ENCODE measurements at regions not wholly inside any gene's neighbourhood (a gene's known extent, or its start where the extent isn't known, plus 50 kb on each side); places are given as distances from the start of the nearest gene placed in this dataset.

DNA sequence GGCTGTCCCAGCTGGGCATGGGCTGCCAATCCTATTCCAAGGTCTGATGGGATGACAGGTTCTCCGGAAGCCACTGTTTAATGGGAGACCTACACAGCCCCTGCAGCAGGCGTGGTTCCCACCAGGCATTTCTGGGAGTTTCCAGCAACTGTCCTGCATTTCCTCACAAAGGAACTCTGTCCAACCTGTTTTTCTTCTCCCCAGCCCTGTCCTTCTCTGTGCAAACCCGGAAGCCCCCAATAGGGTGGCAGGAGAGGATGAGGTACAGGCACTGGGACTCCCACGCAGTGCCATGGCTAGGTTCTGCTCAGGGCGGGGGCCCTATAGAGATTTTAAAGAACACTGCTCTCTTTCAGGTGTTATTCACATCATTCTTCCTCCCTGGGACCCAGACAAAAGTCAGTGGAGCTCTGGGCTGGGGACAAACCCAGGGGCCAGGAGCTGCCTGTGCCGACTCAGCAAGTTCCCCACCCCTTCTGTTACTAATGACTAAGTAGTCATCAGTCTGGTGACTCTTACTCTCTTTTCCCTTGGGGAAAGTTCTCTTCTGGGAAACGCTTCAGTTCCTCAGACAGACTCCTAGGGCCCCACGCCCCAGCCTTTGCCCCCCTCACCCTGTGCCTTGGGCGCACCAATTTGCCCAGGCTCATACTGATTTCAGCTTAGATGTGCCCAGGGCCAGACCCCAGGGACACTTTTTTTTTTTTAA lies 97.7 kb downstream of the CD47 start:
- DNase-seq (ENCODE audit: low spot score), result no peak

DNA sequence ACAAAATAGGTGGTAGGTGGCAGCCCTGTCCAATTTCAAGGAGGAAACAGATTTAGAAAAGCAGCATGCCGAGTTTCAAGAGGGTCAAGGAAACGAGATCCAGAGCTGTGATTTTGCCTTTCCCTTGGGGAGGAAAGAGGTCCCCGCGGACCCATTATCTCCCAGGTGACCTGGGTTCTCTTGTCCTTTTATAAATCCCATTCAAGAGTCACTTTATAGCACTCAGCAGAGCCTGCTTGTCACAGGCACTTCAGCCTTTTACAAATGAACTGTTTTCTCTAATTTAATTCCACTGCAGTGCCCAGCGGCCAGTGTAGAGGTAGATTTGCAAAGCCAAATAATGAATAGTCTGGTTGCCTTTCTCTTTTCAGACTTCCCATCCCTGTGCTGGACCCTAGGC lies 99.9 kb downstream of the CD47 start:
- no peak for DNase-seq (ENCODE audit: low spot score)

DNA sequence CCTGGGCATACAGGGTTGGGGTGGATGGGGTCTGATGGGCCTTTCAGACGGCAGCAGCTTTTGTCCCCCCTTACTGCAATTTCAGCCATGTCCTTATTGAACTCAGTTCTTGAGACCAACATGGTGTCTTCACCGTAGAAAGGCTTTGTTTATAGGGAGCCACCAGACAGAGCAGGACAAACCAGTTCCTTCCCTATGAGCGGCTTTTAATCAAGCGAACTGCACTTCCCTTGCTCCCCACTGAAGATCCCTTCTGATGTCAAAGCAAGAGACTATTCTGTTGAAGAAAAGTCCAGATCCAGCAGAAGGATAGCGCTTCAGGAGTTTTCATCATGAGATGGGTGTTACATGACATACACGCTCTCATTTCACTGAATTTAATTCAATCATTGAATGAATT lies 100.4 kb downstream of the CD47 start:
- no peak for DNase-seq (ENCODE audit: low spot score)

DNA sequence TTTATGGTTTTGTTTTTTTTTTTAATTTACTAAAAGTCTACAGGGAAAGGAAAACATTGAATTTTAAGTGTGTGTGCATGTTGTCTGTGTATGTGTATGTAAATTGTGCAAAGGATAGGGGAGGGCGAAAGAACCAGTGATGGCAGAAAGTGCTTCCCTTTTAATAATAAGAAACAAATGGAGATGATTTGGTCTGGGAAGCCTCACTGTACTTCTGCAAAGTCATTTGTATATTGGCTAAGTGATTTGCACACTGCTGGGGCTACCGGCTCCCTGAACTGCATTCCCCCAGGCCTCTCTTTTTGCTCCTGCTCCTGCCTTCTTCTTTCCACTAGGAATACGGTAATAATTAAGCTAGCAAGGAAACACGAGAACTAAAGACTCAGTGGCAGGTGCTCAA lies 101.2 kb downstream of the CD47 start:
- DNase-seq (ENCODE audit: low spot score), result no peak

DNA sequence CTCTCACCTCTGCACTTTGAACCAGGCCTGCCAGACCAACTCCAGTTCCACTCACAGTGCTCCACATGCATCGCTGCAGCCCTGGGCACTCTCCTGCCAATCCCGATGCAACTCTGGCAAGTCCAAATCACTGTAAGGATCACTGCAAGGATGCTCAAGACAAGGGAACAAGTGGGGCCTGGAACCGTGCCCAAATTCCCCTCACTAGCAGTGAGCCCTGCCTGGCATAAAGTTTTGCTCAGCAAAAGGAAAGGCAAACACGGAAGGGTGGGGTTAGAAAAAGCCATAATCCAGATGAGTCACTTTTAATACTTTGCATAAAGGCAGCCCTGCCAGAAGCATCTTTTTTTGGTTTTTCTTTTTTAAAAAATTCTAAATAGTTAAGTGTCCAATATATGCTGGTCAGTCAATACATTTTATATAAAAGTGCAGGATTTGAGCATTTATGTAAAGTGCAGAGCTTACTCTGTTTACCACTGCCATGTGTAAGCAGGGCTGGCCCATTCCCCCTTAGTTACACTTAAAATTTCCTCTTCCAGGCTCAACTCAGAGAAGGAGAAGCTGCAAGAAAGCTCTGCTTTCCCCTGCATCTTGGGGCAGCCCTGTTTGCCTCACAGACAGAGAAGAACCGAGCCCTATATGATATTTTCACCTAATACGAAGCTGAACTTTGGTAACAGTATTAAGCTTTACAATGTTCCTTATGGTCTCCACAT lies 102.2 kb downstream of the CD47 start:
- no peak for DNase-seq (ENCODE audit: low spot score)

DNA sequence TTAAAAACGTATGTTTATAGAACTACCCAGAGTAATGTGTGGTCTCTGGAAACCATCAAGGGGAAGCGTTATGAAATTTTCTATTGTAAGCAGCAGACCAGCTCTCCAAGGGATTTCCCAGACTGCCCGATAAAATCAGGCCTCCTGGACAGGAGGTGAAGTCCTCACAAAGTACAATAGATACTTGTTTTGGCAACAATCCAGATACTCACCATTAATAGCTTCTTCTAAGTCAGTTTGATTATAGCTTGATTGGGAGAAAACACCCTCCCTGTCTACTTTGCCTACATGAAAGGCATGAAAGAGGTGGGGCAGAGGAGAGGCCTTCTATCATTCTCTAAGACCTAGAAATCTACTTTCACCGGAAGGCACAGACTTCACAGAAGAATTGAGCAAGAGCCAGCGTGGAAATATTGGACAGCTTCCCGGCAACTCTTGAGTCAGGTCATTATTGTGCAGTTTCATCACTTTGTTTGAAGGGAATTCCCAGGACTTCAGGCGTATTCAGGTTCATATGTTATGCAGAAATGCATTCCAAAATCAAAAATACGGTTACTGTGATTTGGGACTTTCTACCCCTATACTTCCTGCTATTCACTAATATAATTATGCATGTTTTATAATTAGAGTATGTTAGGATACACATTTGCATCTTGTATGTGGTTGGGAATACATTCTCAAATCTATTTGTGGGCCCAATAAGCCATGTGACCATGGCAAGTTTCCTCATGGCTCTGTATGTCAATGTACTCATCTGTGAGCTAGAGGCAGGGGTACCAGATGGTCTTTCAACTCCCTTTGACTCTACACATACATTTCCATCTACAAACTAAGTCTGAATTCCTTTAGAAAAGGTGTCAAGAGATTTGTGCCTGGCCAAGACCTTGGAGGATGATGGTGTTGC lies 103.5 kb downstream of the CD47 start:
- no peak for DNase-seq (ENCODE audit: low spot score)

DNA sequence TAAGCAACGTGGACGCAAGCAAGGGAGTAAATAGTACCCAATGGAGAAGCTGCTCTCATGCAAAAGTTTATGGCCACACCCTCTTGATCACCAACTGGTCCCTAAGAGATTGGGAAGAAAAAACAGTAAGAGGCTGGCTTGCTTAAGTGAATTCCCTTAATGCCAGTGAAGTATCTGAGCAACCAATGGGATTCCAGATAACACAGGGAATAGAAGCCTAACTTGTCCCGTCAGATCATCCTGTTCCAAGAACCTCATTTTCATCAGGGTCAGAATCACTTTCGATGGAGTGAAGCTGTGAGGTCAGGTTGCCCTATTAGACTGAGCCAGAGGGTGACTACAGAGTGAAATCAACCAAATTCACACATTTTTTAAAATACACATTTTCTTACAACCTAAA lies 104.3 kb downstream of the CD47 start:
- DNase-seq (ENCODE audit: low spot score), result no peak

DNA sequence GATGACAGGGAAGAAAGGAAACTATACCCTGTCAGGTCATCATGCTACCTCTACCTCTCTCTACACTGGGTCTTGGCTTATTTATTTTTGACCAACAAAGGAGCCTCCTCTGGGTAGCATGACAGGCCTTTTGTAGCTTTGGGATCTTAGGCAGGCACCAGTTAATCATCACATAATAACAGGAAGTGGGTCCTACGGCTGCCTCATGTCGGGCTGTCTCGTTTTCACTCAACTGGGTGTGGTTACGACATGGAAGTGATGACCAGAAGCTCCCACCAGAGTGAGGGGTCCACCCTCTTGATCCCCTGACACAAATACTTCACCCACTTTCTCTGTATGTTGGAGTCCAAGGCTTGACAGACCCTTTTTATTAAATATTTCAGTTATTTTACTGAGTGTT lies 105.3 kb downstream of the CD47 start:
- no peak for DNase-seq (ENCODE audit: low spot score)

DNA sequence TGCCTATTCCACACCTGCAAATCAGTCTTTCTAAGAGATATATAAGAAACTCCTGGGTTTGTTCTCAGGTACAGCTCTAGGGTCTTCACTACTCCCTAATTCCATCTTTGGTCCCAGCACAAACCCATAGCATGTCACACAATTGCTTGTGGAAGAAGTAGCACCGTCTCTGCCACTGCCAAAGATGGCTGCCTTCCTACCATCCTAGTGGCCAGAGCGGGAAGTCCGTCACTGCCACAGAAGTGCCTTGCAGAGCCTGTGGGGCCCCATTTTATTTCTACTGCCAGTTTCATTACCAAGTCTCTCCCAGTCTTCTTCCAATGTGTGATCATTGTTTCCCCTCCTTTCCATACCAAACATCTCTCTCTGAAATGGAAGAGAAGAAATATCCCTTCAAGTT lies 107.6 kb downstream of the CD47 start:
- no peak for DNase-seq (ENCODE audit: low spot score)

DNA sequence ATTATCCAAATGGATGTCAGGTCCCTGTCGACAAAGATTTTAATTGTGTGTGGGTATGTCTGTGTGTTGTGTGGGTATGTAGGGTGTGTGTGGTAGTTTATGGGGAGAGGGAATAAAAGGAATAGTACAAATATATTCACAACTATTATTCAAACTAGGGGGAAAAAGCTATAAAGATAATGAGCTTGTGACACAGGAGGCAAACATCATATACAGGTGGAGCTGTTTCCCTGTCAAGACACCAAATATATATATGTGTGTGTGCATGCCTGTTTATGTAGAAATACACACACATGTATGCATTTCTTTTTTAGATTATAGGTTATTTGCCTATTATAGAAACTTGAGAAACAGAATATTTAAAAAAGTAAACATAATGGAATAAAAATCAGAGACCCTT lies 108.7 kb downstream of the CD47 start:
- no peak for DNase-seq (ENCODE audit: low spot score)

DNA sequence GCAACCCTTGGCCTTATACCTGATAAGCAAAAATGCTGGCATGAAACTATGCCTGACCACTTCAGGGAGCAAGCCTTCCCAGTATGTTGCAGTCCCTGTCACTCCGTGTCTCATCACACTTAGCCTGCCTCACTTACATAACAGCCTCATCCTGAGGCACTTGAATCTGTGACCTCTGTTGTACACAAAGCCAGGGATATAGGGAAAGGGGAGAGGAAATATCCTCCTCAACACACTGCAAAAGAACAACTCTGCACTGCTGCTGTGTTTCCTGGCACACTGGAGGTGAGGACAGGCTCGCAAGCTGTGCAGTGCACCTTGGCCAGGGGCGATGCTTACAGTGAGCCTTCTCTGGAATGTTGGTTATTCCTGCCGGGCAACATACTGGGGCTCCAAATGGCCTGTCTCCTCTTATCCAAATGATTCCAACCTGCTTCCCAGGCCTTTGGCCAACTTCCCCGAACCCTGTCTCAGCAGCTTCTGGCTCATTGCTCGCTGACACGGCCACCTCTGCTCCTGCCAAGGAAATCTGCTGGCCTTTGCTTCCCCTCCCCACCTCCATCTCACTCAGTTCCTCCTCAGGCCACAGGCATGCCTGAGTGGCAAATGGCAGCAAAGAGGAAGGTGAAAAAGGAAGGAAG lies 109.2 kb downstream of the CD47 start:
- no peak for DNase-seq (ENCODE audit: low spot score)

DNA sequence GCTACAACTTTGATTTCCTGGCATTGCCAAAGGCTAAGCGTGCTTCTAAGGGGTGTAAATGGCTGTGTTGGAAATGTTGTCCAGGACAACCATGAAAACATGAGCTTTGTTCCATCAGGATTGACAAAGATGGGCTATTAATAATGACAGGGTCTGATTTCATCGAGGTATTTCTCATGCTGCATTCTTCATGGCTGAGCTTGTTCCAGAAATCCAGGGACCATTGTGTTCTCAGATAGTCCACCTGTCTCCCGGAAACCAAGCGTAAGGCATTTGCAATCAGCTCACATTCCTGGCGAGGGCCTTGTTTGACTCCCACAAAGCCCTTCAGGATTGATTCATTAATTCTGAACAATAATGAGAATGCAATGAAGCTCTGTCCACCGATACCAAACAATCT lies 111.3 kb downstream of the CD47 start:
- DNase-seq (ENCODE audit: low spot score), result no peak

DNA sequence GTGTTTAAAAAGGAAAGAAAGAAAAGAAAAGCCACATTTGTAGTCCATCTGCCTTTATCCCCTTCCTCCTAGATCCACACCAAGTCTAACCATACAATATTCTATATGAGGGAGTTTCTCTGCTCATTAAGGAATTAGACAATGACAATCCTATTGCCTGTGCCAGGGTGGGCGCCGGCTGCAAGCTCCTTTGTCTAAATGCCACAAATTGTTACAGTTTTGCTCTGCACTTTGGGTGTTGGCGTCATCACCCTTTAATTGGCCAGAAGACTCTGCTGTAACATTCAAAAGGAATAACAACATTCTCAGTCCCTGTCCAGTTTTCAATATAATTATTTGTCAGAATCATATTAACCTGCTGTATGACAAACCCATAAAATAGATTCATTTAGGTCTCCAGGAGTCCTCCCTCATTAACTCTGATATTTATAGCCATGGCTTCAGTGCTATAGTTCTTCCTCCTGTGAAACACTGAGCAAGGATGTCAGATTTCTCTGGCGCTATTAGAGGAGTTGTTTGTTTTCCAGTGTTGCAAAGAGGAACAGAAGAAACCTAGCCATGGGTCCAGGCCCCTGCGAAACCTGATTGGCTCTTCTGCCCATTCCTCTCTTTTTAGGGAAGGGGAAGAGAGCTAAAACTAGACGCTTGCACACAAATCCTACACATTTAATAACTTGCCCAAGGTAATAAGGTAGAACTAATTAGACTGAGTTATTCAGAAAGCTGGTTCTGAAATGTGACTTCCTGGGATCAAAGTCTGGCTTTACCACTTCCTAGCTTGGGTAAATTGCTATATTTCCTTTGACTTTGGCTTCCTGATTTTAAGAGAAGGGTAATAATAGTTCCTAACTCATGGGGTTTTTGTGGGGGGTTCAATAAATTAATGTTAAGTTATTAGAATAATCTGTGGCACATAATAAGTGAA lies 112.4 kb downstream of the CD47 start:
- DNase-seq (ENCODE audit: low spot score), result no peak

DNA sequence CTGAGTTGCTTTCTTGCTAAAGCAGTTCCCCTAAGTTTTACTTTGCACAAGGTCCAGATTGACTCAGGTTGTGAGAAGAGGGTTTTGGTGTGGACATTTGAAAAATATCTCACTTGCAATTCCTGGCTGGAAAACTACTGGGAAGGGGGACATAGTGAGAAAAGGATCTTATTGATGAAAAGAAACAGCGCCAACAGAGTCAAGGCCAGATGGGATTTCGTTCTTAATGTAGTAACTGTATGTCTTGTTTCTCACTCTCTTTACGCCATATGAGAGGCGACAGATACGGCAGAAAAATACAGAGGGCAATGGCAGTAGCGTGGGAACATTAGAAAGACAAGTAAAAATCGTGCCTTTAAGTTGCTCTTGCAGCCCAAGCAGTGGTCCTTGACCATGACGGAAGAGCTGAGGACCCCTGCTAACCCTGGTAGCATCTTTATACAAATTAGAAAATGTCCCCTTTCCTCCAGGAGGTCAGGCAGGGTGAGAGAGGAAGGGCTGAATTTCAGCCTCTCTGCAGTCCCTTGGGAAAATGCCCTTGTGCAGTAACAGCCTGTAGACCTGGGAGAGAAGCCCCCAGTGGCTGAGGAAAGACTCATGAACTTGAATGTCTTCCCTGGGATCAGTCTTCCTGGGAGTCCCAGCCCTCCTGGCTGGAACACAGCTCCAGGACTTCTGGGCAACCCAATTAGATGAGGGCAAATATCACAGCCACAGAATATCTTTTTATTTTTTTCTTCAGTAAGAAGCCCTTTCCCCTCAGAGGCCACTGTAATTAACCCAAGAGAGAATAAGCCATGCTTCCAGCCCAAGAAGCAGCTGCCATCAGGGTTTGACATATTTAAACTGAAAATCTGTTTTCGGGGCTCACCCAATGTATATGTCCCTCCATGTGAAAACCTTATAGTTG lies 113.4 kb downstream of the CD47 start:
- DNase-seq (ENCODE audit: low spot score), result no peak

DNA sequence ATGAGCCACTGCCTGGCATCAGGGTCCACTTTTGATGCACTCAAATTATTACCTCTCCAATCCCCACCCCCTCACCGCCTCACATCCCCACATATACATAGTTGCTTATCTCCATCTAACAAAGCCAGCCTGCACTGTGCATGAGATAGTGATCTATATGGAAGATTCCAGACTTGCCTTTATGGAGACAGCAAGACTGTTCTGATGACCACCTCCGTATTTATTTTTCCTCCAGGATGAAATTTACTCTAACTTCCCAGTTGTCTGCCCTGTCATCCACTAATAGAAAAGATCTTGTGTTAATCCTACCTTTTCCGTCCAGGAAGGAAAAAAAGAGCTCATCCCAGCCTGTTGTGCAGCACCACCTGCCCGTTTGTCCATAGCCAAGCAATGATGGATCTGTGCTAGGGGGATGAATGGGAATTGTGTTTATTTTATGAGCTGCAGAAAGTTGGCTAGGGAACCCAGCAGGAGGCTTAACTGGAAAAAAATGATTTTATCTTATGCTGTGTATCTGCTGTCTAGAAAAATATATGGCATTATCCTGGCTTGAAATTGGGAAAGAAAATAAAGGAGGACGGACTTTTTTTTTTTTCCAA lies 114.5 kb downstream of the CD47 start:
- DNase-seq (ENCODE audit: low spot score), result no peak

DNA sequence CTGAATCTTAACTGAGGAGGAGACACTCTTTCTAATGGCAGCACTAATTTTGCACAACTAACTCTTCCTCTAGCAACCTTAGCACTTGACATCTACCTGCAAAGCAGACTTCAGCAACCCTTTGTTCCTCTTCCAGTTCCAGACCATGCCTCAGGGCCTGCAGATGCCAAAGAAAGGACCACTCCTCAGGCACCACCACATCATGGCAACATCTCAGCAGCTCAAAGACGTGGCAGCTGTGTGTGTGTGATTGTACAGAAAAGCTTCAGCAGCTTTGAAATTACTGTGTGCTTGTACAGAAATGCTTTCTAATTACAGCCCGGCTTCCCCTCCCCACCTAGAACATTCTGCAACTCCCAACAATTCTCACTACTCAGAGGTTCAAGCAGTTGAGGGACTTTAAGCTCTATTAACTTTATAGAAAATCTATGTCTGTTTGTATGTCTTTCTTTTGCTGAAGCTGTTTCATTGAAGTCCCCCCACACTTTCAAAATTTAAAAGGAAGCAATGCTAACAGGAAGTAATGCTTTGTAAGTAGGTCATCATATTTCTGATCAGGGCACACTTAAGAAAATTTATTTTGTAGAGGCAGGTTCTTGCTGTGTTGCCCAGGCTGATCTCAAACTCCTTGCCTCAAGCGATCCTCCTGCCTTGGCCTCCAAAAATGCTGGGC lies 115.2 kb downstream of the CD47 start:
- DNase-seq (ENCODE audit: low spot score), result no peak

DNA sequence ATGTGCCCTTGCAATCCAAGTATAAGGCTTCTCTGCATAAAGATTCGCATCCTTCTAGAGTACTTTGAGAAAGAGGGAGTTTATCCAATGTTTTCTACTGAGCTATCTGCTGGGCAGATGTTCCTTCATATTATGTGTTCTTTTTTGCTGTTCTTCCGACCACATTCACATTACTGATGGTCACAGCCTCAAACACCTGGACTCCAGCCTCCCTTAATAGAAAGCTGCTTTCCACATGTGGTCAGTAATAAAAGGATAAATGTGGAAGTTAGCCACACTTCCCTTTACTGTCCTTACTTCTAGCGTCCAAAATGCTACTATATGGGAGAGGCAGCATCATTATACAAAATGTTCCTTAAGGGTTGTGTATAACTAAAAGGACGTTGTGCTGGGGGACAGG lies 116.9 kb downstream of the CD47 start:
- no peak for DNase-seq (ENCODE audit: low spot score)

DNA sequence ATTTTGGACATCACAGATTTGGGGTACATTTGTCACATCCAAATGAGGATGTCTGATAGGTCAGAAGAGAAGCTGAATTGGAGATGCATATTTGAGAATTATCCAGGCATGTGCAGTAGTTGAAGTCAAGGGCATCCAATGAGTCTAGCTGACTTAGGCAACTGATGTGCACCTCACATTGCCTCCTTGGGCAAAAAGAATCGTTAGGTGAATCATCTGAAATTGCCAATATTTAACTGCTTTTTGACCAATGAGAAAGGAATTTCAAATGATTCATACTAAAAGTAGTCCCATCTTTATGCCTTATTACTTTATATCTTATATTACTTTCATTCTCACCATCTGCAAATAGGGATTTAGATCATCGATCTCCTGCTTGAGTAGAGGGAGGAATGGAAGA lies 117.7 kb downstream of the CD47 start:
- DNase-seq (ENCODE audit: low spot score), result no peak

DNA sequence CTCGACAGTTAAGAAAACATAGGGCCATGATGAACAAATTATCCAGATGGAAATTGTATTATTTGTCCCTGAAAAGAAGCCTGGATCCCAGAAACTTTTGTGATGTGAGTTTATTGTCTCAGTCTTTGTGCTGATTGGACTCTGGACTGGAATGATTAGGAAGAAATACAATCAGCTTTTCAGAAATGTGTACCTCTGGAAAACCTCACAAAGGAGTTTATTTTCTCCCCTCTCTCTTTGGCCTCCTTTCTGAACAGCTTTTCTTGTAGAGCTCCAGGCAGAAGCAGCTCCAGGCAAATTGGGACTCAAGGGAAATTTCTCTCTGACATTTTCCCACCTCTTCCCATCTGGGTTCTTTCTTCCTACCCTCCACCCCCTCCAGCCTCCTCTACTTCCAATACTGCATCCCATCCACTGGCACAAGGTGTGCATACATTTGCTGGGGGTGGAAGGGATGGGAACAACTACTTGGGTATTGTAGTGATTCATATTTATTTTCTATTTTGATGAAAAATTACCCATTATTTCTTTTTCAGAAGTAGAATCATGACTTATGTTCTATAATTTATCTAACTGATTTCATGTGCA lies 119.7 kb downstream of the CD47 start:
- DNase-seq (ENCODE audit: low spot score), result no peak
